ENCODE measurements at regions not wholly inside any gene's neighbourhood (a gene's known extent, or its start where the extent isn't known, plus 50 kb on each side); places are given as distances from the start of the nearest gene placed in this dataset.

GRCh38 chr10:47090903-47091302 lies 179.7 kb downstream of the PTPN20 start:
- TF ChIP-seq CTCF (IDR thresholded peaks at IDR 0.05), result no peak
- TF ChIP-seq POLR2A (IDR thresholded peaks at IDR 0.05), result no peak
